RWPE2 (cell line): ENCODE measurements at regions not wholly inside any gene's neighbourhood (a gene's known extent, or its start where the extent isn't known, plus 50 kb on each side); places are given as distances from the start of the nearest gene placed in this dataset.

Experiments
- ATAC-seq: fragments of 200-7000 bp; cut with Tn5 transposase; 3 replicates; pipeline ENCODE4 v1.9.1; 2021; ENCODE audit warnings: low read depth
- DNase-seq: peaks from one replicate; pipeline ENCODE4 v3.0.0-alpha.2; 2020; ENCODE audit warnings: low spot score
- H3K27ac ChIP-seq: fragments of 450-650 bp; 2 replicates; pipeline ENCODE4 v1.5.1; 2017; ENCODE audit warnings: mild to moderate bottlenecking; ENCODE audit not compliant: poor library complexity, severe bottlenecking
- H3K27me3 ChIP-seq: fragments of 250-450 bp; sonication (Bioruptor Pico); 2 replicates; pipeline ENCODE4 v1.5.1; 2021; ENCODE audit warnings: mild to moderate bottlenecking, moderate library complexity; ENCODE audit not compliant: insufficient read depth, poor library complexity, severe bottlenecking
- H3K36me3 ChIP-seq: fragments of 250-450 bp; sonication (Bioruptor Pico); 2 replicates; pipeline ENCODE4 v1.5.1; 2020; ENCODE audit warnings: low read depth, mild to moderate bottlenecking, moderate library complexity
- H3K4me1 ChIP-seq: fragments of 250-450 bp; sonication (Bioruptor Pico); 2 replicates; pipeline ENCODE4 v1.5.1; 2021; ENCODE audit warnings: mild to moderate bottlenecking, moderate library complexity; ENCODE audit not compliant: insufficient read depth, poor library complexity, severe bottlenecking
- H3K4me3 ChIP-seq: fragments of 250-450 bp; sonication (Bioruptor Pico); 2 replicates; pipeline ENCODE4 v1.5.1; 2021; ENCODE audit warnings: mild to moderate bottlenecking, moderate library complexity; ENCODE audit not compliant: severe bottlenecking
- H3K9me3 ChIP-seq: fragments of 250-450 bp; sonication (Bioruptor Pico); 2 replicates; pipeline ENCODE4 v1.5.1; 2021; ENCODE audit warnings: mild to moderate bottlenecking, moderate library complexity; ENCODE audit not compliant: severe bottlenecking
- CTCF ChIP-seq: fragments of 450-650 bp; IDR thresholded peaks from one replicate; pipeline ENCODE4 v1.5.1; 2017; ENCODE audit warnings: mild to moderate bottlenecking, moderate library complexity; ENCODE audit not compliant: poor library complexity, severe bottlenecking

- ATAC-seq = no peak
- Histone ChIP-seq H3K4me1 (no peaks in the 10 kb centered on the region), H3K9me3 (no peaks in the 10 kb centered on the region), H3K27ac (no peak overlapping the region), H3K4me3 (no peak overlapping the region), H3K27me3 (no peaks in the 10 kb centered on the region), H3K36me3 (no peaks in the 10 kb centered on the region)
- no peak for DNase-seq
- TF ChIP-seq CTCF = no peak
These were observed 1328.7 kb downstream of the ADGRL3 start for GRCh38 chr4:62528874-62529273.

DNA sequence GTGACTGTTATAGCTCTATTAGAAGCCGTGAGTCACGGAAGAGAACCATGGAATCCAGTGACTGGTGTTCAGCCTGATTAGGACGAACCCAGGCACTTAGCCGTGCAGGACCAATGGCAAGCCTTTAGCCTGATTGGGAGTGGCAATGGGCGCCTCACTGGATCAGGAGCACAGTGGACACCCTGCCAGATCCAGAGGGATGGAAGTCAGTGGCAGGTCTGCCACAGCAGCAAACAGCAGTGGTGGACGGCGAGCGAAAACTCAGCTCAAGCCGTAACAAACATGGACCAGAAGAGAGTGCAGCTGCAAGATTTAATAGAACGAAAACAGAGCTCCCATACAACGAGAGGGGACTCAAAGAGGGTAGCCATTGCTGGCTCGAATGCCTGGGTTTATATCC lies 1326.5 kb downstream of the ADGRL3 start:
- no peak for TF ChIP-seq CTCF
- no peak for DNase-seq

GRCh38 chr4:62523256-62523655 lies 1323.1 kb downstream of the ADGRL3 start:
- no peaks in the 10 kb centered on the region for H3K9me3 ChIP-seq
- ATAC-seq (no peak), DNase-seq (no peak)
- TF ChIP-seq CTCF = no peak
- H3K27me3 ChIP-seq = no peaks in the 10 kb centered on the region
- H3K4me3 ChIP-seq = no peak overlapping the region
- H3K36me3 ChIP-seq = no peaks in the 10 kb centered on the region
- H3K27ac ChIP-seq = no peak overlapping the region
- no peaks in the 10 kb centered on the region for H3K4me1 ChIP-seq

More for the DNA sequence above, 1326.5 kb downstream of the ADGRL3 start:
- Histone ChIP-seq H3K27ac (no peak overlapping the region), H3K9me3 (no peaks in the 10 kb centered on the region), H3K4me3 (no peak overlapping the region), H3K36me3 (no peaks in the 10 kb centered on the region), H3K27me3 (no peaks in the 10 kb centered on the region), H3K4me1 (no peaks in the 10 kb centered on the region)
- no peak for ATAC-seq

GRCh38 chr4:62522273-62522672 lies 1322.1 kb downstream of the ADGRL3 start:
- DNase-seq (no peak), ATAC-seq (no peak)
- H3K27ac ChIP-seq = no peak overlapping the region
- H3K27me3 ChIP-seq = no peaks in the 10 kb centered on the region
- no peak overlapping the region for H3K4me3 ChIP-seq
- H3K36me3 ChIP-seq = no peaks in the 10 kb centered on the region
- H3K9me3 ChIP-seq = no peaks in the 10 kb centered on the region
- no peak for TF ChIP-seq CTCF
- no peaks in the 10 kb centered on the region for H3K4me1 ChIP-seq

DNA sequence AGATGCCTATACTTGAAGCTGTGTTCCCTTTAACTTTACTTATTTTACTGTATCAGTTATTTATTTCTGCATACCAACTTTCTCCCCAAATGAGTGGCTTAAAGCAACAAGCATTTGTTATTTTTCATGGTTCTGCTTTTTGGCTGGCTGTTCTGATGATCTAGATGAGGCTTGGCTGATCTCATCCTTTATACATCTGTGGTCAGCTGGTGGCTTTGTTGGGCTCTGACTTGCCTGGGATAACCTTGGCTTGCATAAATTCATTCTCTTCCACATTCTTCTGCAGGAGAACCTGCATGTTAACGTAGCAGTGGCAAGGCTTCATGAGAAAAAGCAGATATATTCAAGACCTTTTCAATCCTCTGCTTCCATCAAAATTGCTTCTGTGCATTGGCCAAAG lies 1317.6 kb downstream of the ADGRL3 start:
- no peaks in the 10 kb centered on the region for H3K27me3 ChIP-seq
- TF ChIP-seq CTCF = no peak
- no peak for DNase-seq
- H3K36me3 ChIP-seq = no peaks in the 10 kb centered on the region
- H3K4me1 ChIP-seq = no peaks in the 10 kb centered on the region
- H3K4me3 ChIP-seq = no peak overlapping the region
- no peak overlapping the region for H3K27ac ChIP-seq
- no peaks in the 10 kb centered on the region for H3K9me3 ChIP-seq
- no peak for ATAC-seq
